OCI-LY7 (cell line): ENCODE measurements at regions not wholly inside any gene's neighbourhood (a gene's known extent, or its start where the extent isn't known, plus 50 kb on each side); places are given as distances from the start of the nearest gene placed in this dataset.

ENCODE experiments used
- EZH2phosphoT487 ChIP-seq: fragments of 200-600 bp; sonication (generic); IDR thresholded peaks from 2 replicates; pipeline ENCODE4 v1.6.1; 2018; ENCODE audit warnings: low read depth, borderline replicate concordance, mild to moderate bottlenecking, mixed run types, antibody characterized with exemption, low read length, moderate library complexity, mixed read lengths
- TF ChIP-seq, protein P1 (sequence below): fragments of 200-600 bp; sonication (generic); conservative IDR thresholded peaks from 2 replicates; pipeline ENCODE4 v1.5.1; 2014; ENCODE audit warnings: mild to moderate bottlenecking, antibody characterized with exemption, low read length, moderate library complexity, mixed read lengths

DNA sequence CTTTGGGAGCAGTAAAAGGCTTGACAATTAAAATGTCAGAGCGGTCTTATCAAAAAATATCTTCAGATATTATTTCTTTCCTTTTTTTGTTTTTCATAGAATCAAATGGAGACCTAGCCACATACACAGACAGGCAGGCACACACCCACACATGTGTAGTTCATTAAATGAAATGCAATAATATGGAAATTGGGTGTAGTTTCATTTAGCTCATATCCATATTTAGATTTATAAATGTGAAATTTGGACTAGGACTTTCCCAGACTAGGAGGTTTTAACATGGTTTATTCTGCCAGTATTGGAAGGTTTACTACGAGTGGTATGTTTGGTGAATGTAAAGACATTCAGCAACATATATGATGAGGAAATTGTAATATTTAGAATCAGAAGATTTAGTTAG lies 277.7 kb upstream of the NT5E start:
- TF ChIP-seq, protein P1, sequence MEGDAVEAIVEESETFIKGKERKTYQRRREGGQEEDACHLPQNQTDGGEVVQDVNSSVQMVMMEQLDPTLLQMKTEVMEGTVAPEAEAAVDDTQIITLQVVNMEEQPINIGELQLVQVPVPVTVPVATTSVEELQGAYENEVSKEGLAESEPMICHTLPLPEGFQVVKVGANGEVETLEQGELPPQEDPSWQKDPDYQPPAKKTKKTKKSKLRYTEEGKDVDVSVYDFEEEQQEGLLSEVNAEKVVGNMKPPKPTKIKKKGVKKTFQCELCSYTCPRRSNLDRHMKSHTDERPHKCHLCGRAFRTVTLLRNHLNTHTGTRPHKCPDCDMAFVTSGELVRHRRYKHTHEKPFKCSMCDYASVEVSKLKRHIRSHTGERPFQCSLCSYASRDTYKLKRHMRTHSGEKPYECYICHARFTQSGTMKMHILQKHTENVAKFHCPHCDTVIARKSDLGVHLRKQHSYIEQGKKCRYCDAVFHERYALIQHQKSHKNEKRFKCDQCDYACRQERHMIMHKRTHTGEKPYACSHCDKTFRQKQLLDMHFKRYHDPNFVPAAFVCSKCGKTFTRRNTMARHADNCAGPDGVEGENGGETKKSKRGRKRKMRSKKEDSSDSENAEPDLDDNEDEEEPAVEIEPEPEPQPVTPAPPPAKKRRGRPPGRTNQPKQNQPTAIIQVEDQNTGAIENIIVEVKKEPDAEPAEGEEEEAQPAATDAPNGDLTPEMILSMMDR: no peak
- TF ChIP-seq EZH2phosphoT487: no peak
